Right lobe of liver (tissue), 4 donors: ENCODE measurements at regions not wholly inside any gene's neighbourhood (a gene's known extent, or its start where the extent isn't known, plus 50 kb on each side); places are given as distances from the start of the nearest gene placed in this dataset.

ENCODE experiments used
- CTCF ChIP-seq, 4 donors: fragments of 200-600 bp in 3 of 4; fragments of 450-650 bp in 1 of 4; IDR thresholded peaks; one replicate each; pipeline versions ENCODE4 v1.5.1 to v1.8.0; 2016 to 2022; ENCODE audit warnings: antibody characterized with exemption in 4 of 4, mild to moderate bottlenecking in 2 of 4
- POLR2A ChIP-seq: fragments of 450-650 bp; IDR thresholded peaks from one replicate; pipeline ENCODE4 v1.6.1; 2017; ENCODE audit warnings: antibody characterized with exemption, mild to moderate bottlenecking
- donor health status: DM: no; HTN: no; CAD: no.
- donor health status: DM: no; HTN: no; CAD: no.
- donor health status: DM: no; HTN: yes; CAD: no.

GRCh38 chr18:77974329-77974728 lies 724.7 kb downstream of the GALR1 start:
- TF ChIP-seq CTCF (IDR thresholded peaks at IDR 0.05): no peak
- no peak for TF ChIP-seq POLR2A
